ENCODE measurements at regions not wholly inside any gene's neighbourhood (a gene's known extent, or its start where the extent isn't known, plus 50 kb on each side); places are given as distances from the start of the nearest gene placed in this dataset.
"Not testable (repeated sequence)": the region's sequence is repeated elsewhere in the genome, so short reads cannot be mapped to it uniquely, and the experiment has no call there.

- 79% methylated on average over 2 of the region's 3 CpGs for WGBS (ENCODE audit: insufficient coverage)
- H3K9me3 ChIP-seq (ENCODE audit: control insufficient read depth, insufficient read depth, low read length): no peaks in the 10 kb centered on the region
- no peak overlapping the region for H3K4me3 ChIP-seq (ENCODE audit: low read depth, low read length)
- peaks cover 3% of the 10 kb centered on the region for H3K4me1 ChIP-seq (ENCODE audit: control insufficient read depth, insufficient read depth, low read length)
- no peak for DNase-seq (ENCODE audit: low read depth in 4 of 6, low spot score in 6 of 6)
- no peaks in the 10 kb centered on the region for H3K36me3 ChIP-seq (ENCODE audit: control insufficient read depth, insufficient read depth, low read length)
- H3K27ac ChIP-seq (ENCODE audit: low read depth, low read length): no peak overlapping the region
- H3K27me3 ChIP-seq (ENCODE audit: control insufficient read depth, insufficient read depth, low read length): no peaks in the 10 kb centered on the region
Measured at GRCh38 chr10:43839973-43840372, 191.3 kb upstream of the ZNF32 start.

GRCh38 chr10:43834751-43835150 is 186.1 kb upstream of the ZNF32 start:
- H3K9me3 ChIP-seq (ENCODE audit: control insufficient read depth, insufficient read depth, low read length); H3K4me3 ChIP-seq (ENCODE audit: low read depth, low read length); H3K27ac ChIP-seq (ENCODE audit: low read depth, low read length); H3K36me3 ChIP-seq (ENCODE audit: control insufficient read depth, insufficient read depth, low read length); H3K27me3 ChIP-seq (ENCODE audit: control insufficient read depth, insufficient read depth, low read length); DNase-seq (ENCODE audit: low read depth in 4 of 6, low spot score in 6 of 6); H3K4me1 ChIP-seq (ENCODE audit: control insufficient read depth, insufficient read depth, low read length): not testable (repeated sequence)
- no CpG with 5 or more reads among the region's 2 CpGs for WGBS (ENCODE audit: insufficient coverage)

- Histone ChIP-seq H3K27ac (ENCODE audit: low read depth, low read length) (no peak overlapping the region), H3K9me3 (ENCODE audit: control insufficient read depth, insufficient read depth, low read length) (peaks cover 1% of the 10 kb centered on the region), H3K36me3 (ENCODE audit: control insufficient read depth, insufficient read depth, low read length) (no peaks in the 10 kb centered on the region), H3K4me1 (ENCODE audit: control insufficient read depth, insufficient read depth, low read length) (no peaks in the 10 kb centered on the region), H3K27me3 (ENCODE audit: control insufficient read depth, insufficient read depth, low read length) (no peaks in the 10 kb centered on the region), H3K4me3 (ENCODE audit: low read depth, low read length) (no peak overlapping the region)
- DNase-seq (ENCODE audit: low read depth in 4 of 6, low spot score in 6 of 6): no peak
- 100% methylated on average over 1 of the region's 1 CpG for WGBS (ENCODE audit: insufficient coverage)
Measured at GRCh38 chr10:43827853-43828252, 179.2 kb upstream of the ZNF32 start.

GRCh38 chr10:43825984-43826383 is 177.3 kb upstream of the ZNF32 start:
- WGBS (ENCODE audit: insufficient coverage): 97% methylated on average over 13 of the region's 22 CpGs
- no peak overlapping the region for H3K27ac ChIP-seq (ENCODE audit: low read depth, low read length)

GRCh38 chr10:43825421-43825820 is 176.7 kb upstream of the ZNF32 start:
- no peak overlapping the region for H3K4me3 ChIP-seq (ENCODE audit: low read depth, low read length)
- no peak for DNase-seq (ENCODE audit: low read depth in 4 of 6, low spot score in 6 of 6)
- no peaks in the 10 kb centered on the region for H3K4me1 ChIP-seq (ENCODE audit: control insufficient read depth, insufficient read depth, low read length)
- H3K27me3 ChIP-seq (ENCODE audit: control insufficient read depth, insufficient read depth, low read length): no peaks in the 10 kb centered on the region
- H3K9me3 ChIP-seq (ENCODE audit: control insufficient read depth, insufficient read depth, low read length): peaks cover 1% of the 10 kb centered on the region
- no peaks in the 10 kb centered on the region for H3K36me3 ChIP-seq (ENCODE audit: control insufficient read depth, insufficient read depth, low read length)
- 92% methylated on average over 19 of the region's 20 CpGs for WGBS (ENCODE audit: insufficient coverage)
- H3K27ac ChIP-seq (ENCODE audit: low read depth, low read length): no peak overlapping the region

More at GRCh38 chr10:43825984-43826383, 177.3 kb upstream of the ZNF32 start:
- Histone ChIP-seq H3K4me3 (ENCODE audit: low read depth, low read length) (no peak overlapping the region), H3K27me3 (ENCODE audit: control insufficient read depth, insufficient read depth, low read length) (no peaks in the 10 kb centered on the region), H3K9me3 (ENCODE audit: control insufficient read depth, insufficient read depth, low read length) (peaks cover 1% of the 10 kb centered on the region), H3K36me3 (ENCODE audit: control insufficient read depth, insufficient read depth, low read length) (no peaks in the 10 kb centered on the region), H3K4me1 (ENCODE audit: control insufficient read depth, insufficient read depth, low read length) (no peaks in the 10 kb centered on the region)
- no peak for DNase-seq (ENCODE audit: low read depth in 4 of 6, low spot score in 6 of 6)

- DNase-seq (ENCODE audit: low read depth in 4 of 6, low spot score in 6 of 6): no peak
- Histone ChIP-seq H3K27me3 (ENCODE audit: control insufficient read depth, insufficient read depth, low read length) (no peaks in the 10 kb centered on the region), H3K4me1 (ENCODE audit: control insufficient read depth, insufficient read depth, low read length) (no peaks in the 10 kb centered on the region), H3K36me3 (ENCODE audit: control insufficient read depth, insufficient read depth, low read length) (no peaks in the 10 kb centered on the region), H3K4me3 (ENCODE audit: low read depth, low read length) (no peak overlapping the region), H3K27ac (ENCODE audit: low read depth, low read length) (no peak overlapping the region), H3K9me3 (ENCODE audit: control insufficient read depth, insufficient read depth, low read length) (peaks cover 1% of the 10 kb centered on the region)
- WGBS (ENCODE audit: insufficient coverage): no CpG with 5 or more reads among the region's 7 CpGs
Measured at GRCh38 chr10:43824934-43825333, 176.3 kb upstream of the ZNF32 start.

GRCh38 chr10:43822631-43823580 is 174.2 kb upstream of the ZNF32 start:
- no peak overlapping the region for H3K27ac ChIP-seq (ENCODE audit: low read depth, low read length)
- WGBS (ENCODE audit: insufficient coverage): 67% methylated on average over 1 of the region's 4 CpGs

GRCh38 chr10:43821103-43821502 is 172.4 kb upstream of the ZNF32 start:
- no peak overlapping the region for H3K4me3 ChIP-seq (ENCODE audit: low read depth, low read length)
- no peaks in the 10 kb centered on the region for H3K4me1 ChIP-seq (ENCODE audit: control insufficient read depth, insufficient read depth, low read length)
- H3K27ac ChIP-seq (ENCODE audit: low read depth, low read length): no peak overlapping the region
- no peaks in the 10 kb centered on the region for H3K36me3 ChIP-seq (ENCODE audit: control insufficient read depth, insufficient read depth, low read length)
- H3K27me3 ChIP-seq (ENCODE audit: control insufficient read depth, insufficient read depth, low read length): no peaks in the 10 kb centered on the region
- no peak for DNase-seq (ENCODE audit: low read depth in 4 of 6, low spot score in 6 of 6)
- H3K9me3 ChIP-seq (ENCODE audit: control insufficient read depth, insufficient read depth, low read length): peaks cover 1% of the 10 kb centered on the region
- 94% methylated on average over 2 of the region's 2 CpGs for WGBS (ENCODE audit: insufficient coverage)

More at GRCh38 chr10:43822631-43823580, 174.2 kb upstream of the ZNF32 start:
- H3K36me3 ChIP-seq (ENCODE audit: control insufficient read depth, insufficient read depth, low read length): no peaks in the 10 kb centered on the region
- H3K27me3 ChIP-seq (ENCODE audit: control insufficient read depth, insufficient read depth, low read length): no peaks in the 10 kb centered on the region
- no peak for DNase-seq (ENCODE audit: low read depth in 4 of 6, low spot score in 6 of 6)
- H3K4me3 ChIP-seq (ENCODE audit: low read depth, low read length): no peak overlapping the region
- H3K4me1 ChIP-seq (ENCODE audit: control insufficient read depth, insufficient read depth, low read length): no peaks in the 10 kb centered on the region
- H3K9me3 ChIP-seq (ENCODE audit: control insufficient read depth, insufficient read depth, low read length): peaks cover 1% of the 10 kb centered on the region

GRCh38 chr10:43820663-43821062 is 172.0 kb upstream of the ZNF32 start:
- DNase-seq (ENCODE audit: low read depth in 4 of 6, low spot score in 6 of 6): no peak
- 100% methylated on average over 1 of the region's 3 CpGs for WGBS (ENCODE audit: insufficient coverage)
- no peaks in the 10 kb centered on the region for H3K36me3 ChIP-seq (ENCODE audit: control insufficient read depth, insufficient read depth, low read length)
- H3K4me1 ChIP-seq (ENCODE audit: control insufficient read depth, insufficient read depth, low read length): no peaks in the 10 kb centered on the region
- no peak overlapping the region for H3K4me3 ChIP-seq (ENCODE audit: low read depth, low read length)
- no peaks in the 10 kb centered on the region for H3K27me3 ChIP-seq (ENCODE audit: control insufficient read depth, insufficient read depth, low read length)
- H3K27ac ChIP-seq (ENCODE audit: low read depth, low read length): no peak overlapping the region
- H3K9me3 ChIP-seq (ENCODE audit: control insufficient read depth, insufficient read depth, low read length): no peaks in the 10 kb centered on the region

Data from spinal cord (tissue), 9 donors.